ENCODE measurements at regions not wholly inside any gene's neighbourhood (a gene's known extent, or its start where the extent isn't known, plus 50 kb on each side); places are given as distances from the start of the nearest gene placed in this dataset.

DNA sequence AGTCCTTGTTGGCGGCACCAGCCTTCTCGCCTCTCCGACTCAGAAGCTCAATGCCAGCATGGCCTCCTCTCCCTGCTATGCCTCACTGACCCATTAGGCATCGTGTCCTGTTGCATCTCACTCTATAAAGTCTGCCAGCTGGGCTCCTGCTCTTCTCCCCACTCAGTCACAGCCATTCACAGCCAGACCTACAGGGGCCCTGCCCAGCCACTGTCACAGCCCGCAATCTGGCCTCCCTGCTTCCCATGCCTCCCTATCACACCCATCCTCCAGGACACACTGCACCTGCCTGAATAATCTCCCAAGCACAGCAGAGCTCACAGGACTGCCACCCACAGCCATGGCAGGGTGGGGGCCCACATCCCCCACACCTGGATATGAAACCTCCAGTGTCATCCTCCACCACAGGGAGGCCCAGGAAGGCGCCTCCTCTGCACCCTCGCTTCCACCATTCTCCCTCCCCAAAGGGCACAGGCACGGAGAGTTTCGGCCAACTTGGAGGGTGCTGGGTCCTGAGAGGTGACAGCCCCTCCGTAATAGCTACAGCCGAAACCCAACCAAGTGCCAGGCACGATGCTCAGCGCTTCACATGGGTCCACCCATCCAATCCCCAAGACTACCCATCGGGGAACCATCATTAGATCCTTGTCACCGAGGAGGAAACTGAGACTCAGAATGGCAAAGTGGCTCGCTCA, 370.3 kb downstream of the BCL11B start:
- no peak for TF ChIP-seq ZNF274 (CRISPR knock-in tag; IDR thresholded peaks at IDR 0.05)
- TF ChIP-seq POLR2AphosphoS5 (IDR thresholded peaks at IDR 0.05; ENCODE audit: low read depth, low read length) = no peak
- TF ChIP-seq REPIN1 (CRISPR knock-in tag; IDR thresholded peaks at IDR 0.05; ENCODE audit: borderline replicate concordance, low read depth) = no peak
- TF ChIP-seq ZBED4 (CRISPR knock-in tag; IDR thresholded peaks at IDR 0.05; ENCODE audit: borderline replicate concordance) = no peak
- no peak for TF ChIP-seq MNT (IDR thresholded peaks at IDR 0.05)
- no peak for TF ChIP-seq POLR2A (IDR thresholded peaks at IDR 0.05; ENCODE audit: insufficient read depth in 1 of 2, low read depth in 2 of 2, low read length in 2 of 2)
- TF ChIP-seq JUNB (CRISPR knock-in tag; IDR thresholded peaks at IDR 0.05; ENCODE audit: borderline replicate concordance) = no peak
- no peak for TF ChIP-seq ZNF781 (CRISPR knock-in tag; IDR thresholded peaks at IDR 0.05; ENCODE audit: borderline replicate concordance, not compliant biosample characterization)
- no peak for TF ChIP-seq ZC3H13 (CRISPR knock-in tag; IDR thresholded peaks at IDR 0.05)
- TF ChIP-seq, protein P1, sequence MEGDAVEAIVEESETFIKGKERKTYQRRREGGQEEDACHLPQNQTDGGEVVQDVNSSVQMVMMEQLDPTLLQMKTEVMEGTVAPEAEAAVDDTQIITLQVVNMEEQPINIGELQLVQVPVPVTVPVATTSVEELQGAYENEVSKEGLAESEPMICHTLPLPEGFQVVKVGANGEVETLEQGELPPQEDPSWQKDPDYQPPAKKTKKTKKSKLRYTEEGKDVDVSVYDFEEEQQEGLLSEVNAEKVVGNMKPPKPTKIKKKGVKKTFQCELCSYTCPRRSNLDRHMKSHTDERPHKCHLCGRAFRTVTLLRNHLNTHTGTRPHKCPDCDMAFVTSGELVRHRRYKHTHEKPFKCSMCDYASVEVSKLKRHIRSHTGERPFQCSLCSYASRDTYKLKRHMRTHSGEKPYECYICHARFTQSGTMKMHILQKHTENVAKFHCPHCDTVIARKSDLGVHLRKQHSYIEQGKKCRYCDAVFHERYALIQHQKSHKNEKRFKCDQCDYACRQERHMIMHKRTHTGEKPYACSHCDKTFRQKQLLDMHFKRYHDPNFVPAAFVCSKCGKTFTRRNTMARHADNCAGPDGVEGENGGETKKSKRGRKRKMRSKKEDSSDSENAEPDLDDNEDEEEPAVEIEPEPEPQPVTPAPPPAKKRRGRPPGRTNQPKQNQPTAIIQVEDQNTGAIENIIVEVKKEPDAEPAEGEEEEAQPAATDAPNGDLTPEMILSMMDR (CRISPR knock-in tag; IDR thresholded peaks at IDR 0.05) = no peak

Data from HepG2 (cell line).